SK-N-MC (cell line): ENCODE measurements at regions not wholly inside any gene's neighbourhood (a gene's known extent, or its start where the extent isn't known, plus 50 kb on each side); places are given as distances from the start of the nearest gene placed in this dataset.

Source experiments
- DNase-seq: peaks from one replicate; pipeline ENCODE4 v3.0.0-alpha.2; 2011; ENCODE audit warnings: low read depth, low spot score
- H3K27ac ChIP-seq: fragments of 200-600 bp; sonication (generic); 2 replicates; pipeline ENCODE4 v1.5.1; 2016; ENCODE audit warnings: mixed run types
- H3K36me3 ChIP-seq: fragments of 200-600 bp; sonication (generic); 2 replicates; pipeline ENCODE4 v1.6.1; 2017; ENCODE audit warnings: antibody characterized with exemption, low read length, mixed read lengths; ENCODE audit not compliant: insufficient read depth
- H3K4me3 ChIP-seq: fragments of 200-600 bp; sonication (generic); 2 replicates; pipeline ENCODE4 v1.5.1; 2016
- H3K9ac ChIP-seq: fragments of 200-600 bp; sonication (generic); 2 replicates; pipeline ENCODE4 v1.8.0; 2017; ENCODE audit warnings: mixed run types, mixed read lengths; ENCODE audit not compliant: insufficient read length
- H3K9me3 ChIP-seq: fragments of 200-600 bp; sonication (generic); 2 replicates; pipeline ENCODE4 v1.6.1; 2017; ENCODE audit warnings: low read depth, mild to moderate bottlenecking, antibody characterized with exemption, low read length, moderate library complexity, mixed read lengths
- EZH2 ChIP-seq: fragments of 200-600 bp; sonication (generic); IDR thresholded peaks from one replicate; pipeline ENCODE4 v1.6.1; 2017; ENCODE audit warnings: antibody characterized with exemption
- FOXP2 ChIP-seq: optimal IDR thresholded peaks from 2 replicates; pipeline ENCODE3; 2011; ENCODE audit warnings: mild to moderate bottlenecking, moderate library complexity; ENCODE audit not compliant: insufficient read depth; ENCODE audit errors: extremely low read length, control extremely low read depth
- POLR2AphosphoS5 ChIP-seq: IDR thresholded peaks from 2 replicates; pipeline ENCODE4 v1.6.1; 2012; ENCODE audit warnings: mild to moderate bottlenecking, low read depth, low read length, borderline replicate concordance

- no peak overlapping the region for H3K27ac ChIP-seq
- no peak for DNase-seq
- H3K4me3 ChIP-seq = no peak overlapping the region
- no peaks in the 10 kb centered on the region for H3K36me3 ChIP-seq
- TF ChIP-seq POLR2AphosphoS5 = no peak
- no peak for TF ChIP-seq EZH2
- no peak for TF ChIP-seq FOXP2
- no peaks in the 10 kb centered on the region for H3K9me3 ChIP-seq
- H3K9ac ChIP-seq = no peak overlapping the region
Measured at GRCh38 chr7:155922067-155922816, 110.0 kb upstream of the SHH start.

GRCh38 chr7:155921804-155922066, 109.5 kb upstream of the SHH start:
- TF ChIP-seq POLR2AphosphoS5 (no peak), FOXP2 (no peak), EZH2 (peak; percentile 25)
- Histone ChIP-seq H3K4me3 (no peak overlapping the region), H3K9ac (no peak overlapping the region), H3K9me3 (no peaks in the 10 kb centered on the region), H3K36me3 (no peaks in the 10 kb centered on the region), H3K27ac (no peak overlapping the region)
- no peak for DNase-seq

- H3K9ac ChIP-seq = no peak overlapping the region
- no peak overlapping the region for H3K4me3 ChIP-seq
Measured at GRCh38 chr7:155921086-155921803, 109.0 kb upstream of the SHH start.

GRCh38 chr7:155920068-155920461, 107.8 kb upstream of the SHH start:
- Histone ChIP-seq H3K36me3 (no peaks in the 10 kb centered on the region), H3K27ac (no peak overlapping the region)

More at GRCh38 chr7:155921086-155921803, 109.0 kb upstream of the SHH start:
- Histone ChIP-seq H3K9me3 (no peaks in the 10 kb centered on the region), H3K27ac (no peak overlapping the region), H3K36me3 (no peaks in the 10 kb centered on the region)
- no peak for DNase-seq
- TF ChIP-seq EZH2 = no peak

GRCh38 chr7:155919391-155920067, 107.3 kb upstream of the SHH start:
- Histone ChIP-seq H3K27ac (no peak overlapping the region), H3K9ac (no peak overlapping the region)

More at GRCh38 chr7:155920068-155920461, 107.8 kb upstream of the SHH start:
- Histone ChIP-seq H3K4me3 (no peak overlapping the region), H3K9me3 (no peaks in the 10 kb centered on the region), H3K9ac (no peak overlapping the region)
- TF ChIP-seq EZH2 = no peak
- no peak for TF ChIP-seq FOXP2
- no peak for TF ChIP-seq POLR2AphosphoS5
- DNase-seq = no peak

GRCh38 chr7:155918720-155919390, 106.6 kb upstream of the SHH start:
- H3K4me3 ChIP-seq = no peak overlapping the region
- no peaks in the 10 kb centered on the region for H3K36me3 ChIP-seq
- no peaks in the 10 kb centered on the region for H3K9me3 ChIP-seq
- TF ChIP-seq EZH2 = no peak
- no peak for TF ChIP-seq FOXP2
- TF ChIP-seq POLR2AphosphoS5 = no peak
- DNase-seq = no peak
- H3K27ac ChIP-seq = no peak overlapping the region
- H3K9ac ChIP-seq = no peak overlapping the region

More at GRCh38 chr7:155919391-155920067, 107.3 kb upstream of the SHH start:
- Histone ChIP-seq H3K4me3 (no peak overlapping the region), H3K36me3 (no peaks in the 10 kb centered on the region), H3K9me3 (no peaks in the 10 kb centered on the region)
- TF ChIP-seq FOXP2 = no peak
- no peak for TF ChIP-seq EZH2
- TF ChIP-seq POLR2AphosphoS5 = no peak
- no peak for DNase-seq

GRCh38 chr7:155917836-155918430, 105.7 kb upstream of the SHH start:
- no peak overlapping the region for H3K9ac ChIP-seq
- no peak overlapping the region for H3K27ac ChIP-seq
- no peak overlapping the region for H3K4me3 ChIP-seq
- H3K9me3 ChIP-seq = no peaks in the 10 kb centered on the region
- TF ChIP-seq EZH2 (no peak), POLR2AphosphoS5 (no peak), FOXP2 (no peak)
- no peak for DNase-seq
- H3K36me3 ChIP-seq = no peaks in the 10 kb centered on the region
